H1 (cell line): ENCODE measurements at regions not wholly inside any gene's neighbourhood (a gene's known extent, or its start where the extent isn't known, plus 50 kb on each side); places are given as distances from the start of the nearest gene placed in this dataset.

Experiments
- BCL11A ChIP-seq, 2 experiments: IDR thresholded peaks; one replicate each; pipeline ENCODE4 v1.6.1; 2011; ENCODE audit warnings: low read depth in 2 of 2, low read length in 2 of 2, mild to moderate bottlenecking in 2 of 2
- CBX8 ChIP-seq: fragments of 300-800, 300-1000 bp; sonication (generic); IDR thresholded peaks from 2 replicates; pipeline ENCODE4 v1.7.1; 2016; ENCODE audit warnings: low read depth, low read length, borderline replicate concordance
- HDAC6 ChIP-seq: IDR thresholded peaks from one replicate; pipeline ENCODE4 v1.7.1; 2012; ENCODE audit warnings: low read depth, mild to moderate bottlenecking, inconsistent platforms, low read length, moderate library complexity
- KDM5A ChIP-seq: fragments of 200-600 bp; IDR thresholded peaks from 2 replicates; pipeline ENCODE4 v1.7.1; 2012; ENCODE audit warnings: mild to moderate bottlenecking, low read length, inconsistent platforms, mixed read lengths
- RAD21 ChIP-seq, 2 experiments: IDR thresholded peaks in 1 of 2; conservative IDR thresholded peaks in 1 of 2; 2 replicates each; pipeline ENCODE4 v1.6.1; 2011; ENCODE audit warnings: low read depth in 2 of 2, low read length in 2 of 2, improper control_type of control experiment in 1 of 2, inconsistent platforms in 1 of 2, mild to moderate bottlenecking in 1 of 2, moderate library complexity in 1 of 2
- RFX5 ChIP-seq: IDR thresholded peaks from 2 replicates; pipeline ENCODE4 v1.6.1; 2011; ENCODE audit warnings: low read depth, low read length, improper control_type of control experiment, borderline replicate concordance
- TBP ChIP-seq: IDR thresholded peaks from 2 replicates; pipeline ENCODE4 v1.6.1; 2011; ENCODE audit warnings: low read depth, low read length, improper control_type of control experiment
- TF ChIP-seq, protein P1 (sequence below): fragments of 300-600 bp; sonication (generic); IDR thresholded peaks from 2 replicates; pipeline ENCODE4 v1.7.1; 2012; ENCODE audit warnings: low read length, moderate library complexity, mild to moderate bottlenecking, inconsistent platforms; ENCODE audit not compliant: insufficient replicate concordance
- TF ChIP-seq, protein P2 (sequence below), 3 experiments: IDR thresholded peaks; 1 replicate in 2 of 3; 2 replicates in 1 of 3; pipeline versions ENCODE4 v1.5.1 to v1.6.1; 2011; ENCODE audit warnings: low read length in 3 of 3, mild to moderate bottlenecking in 3 of 3, inconsistent platforms in 2 of 3, low read depth in 1 of 3, moderate library complexity in 1 of 3; ENCODE audit not compliant: insufficient read depth in 1 of 3; ENCODE audit errors: control extremely low read depth in 1 of 3

GRCh38 chr18:3389977-3390376 lies 60.0 kb upstream of the TGIF1 start (continued):
- TF ChIP-seq, protein P1, sequence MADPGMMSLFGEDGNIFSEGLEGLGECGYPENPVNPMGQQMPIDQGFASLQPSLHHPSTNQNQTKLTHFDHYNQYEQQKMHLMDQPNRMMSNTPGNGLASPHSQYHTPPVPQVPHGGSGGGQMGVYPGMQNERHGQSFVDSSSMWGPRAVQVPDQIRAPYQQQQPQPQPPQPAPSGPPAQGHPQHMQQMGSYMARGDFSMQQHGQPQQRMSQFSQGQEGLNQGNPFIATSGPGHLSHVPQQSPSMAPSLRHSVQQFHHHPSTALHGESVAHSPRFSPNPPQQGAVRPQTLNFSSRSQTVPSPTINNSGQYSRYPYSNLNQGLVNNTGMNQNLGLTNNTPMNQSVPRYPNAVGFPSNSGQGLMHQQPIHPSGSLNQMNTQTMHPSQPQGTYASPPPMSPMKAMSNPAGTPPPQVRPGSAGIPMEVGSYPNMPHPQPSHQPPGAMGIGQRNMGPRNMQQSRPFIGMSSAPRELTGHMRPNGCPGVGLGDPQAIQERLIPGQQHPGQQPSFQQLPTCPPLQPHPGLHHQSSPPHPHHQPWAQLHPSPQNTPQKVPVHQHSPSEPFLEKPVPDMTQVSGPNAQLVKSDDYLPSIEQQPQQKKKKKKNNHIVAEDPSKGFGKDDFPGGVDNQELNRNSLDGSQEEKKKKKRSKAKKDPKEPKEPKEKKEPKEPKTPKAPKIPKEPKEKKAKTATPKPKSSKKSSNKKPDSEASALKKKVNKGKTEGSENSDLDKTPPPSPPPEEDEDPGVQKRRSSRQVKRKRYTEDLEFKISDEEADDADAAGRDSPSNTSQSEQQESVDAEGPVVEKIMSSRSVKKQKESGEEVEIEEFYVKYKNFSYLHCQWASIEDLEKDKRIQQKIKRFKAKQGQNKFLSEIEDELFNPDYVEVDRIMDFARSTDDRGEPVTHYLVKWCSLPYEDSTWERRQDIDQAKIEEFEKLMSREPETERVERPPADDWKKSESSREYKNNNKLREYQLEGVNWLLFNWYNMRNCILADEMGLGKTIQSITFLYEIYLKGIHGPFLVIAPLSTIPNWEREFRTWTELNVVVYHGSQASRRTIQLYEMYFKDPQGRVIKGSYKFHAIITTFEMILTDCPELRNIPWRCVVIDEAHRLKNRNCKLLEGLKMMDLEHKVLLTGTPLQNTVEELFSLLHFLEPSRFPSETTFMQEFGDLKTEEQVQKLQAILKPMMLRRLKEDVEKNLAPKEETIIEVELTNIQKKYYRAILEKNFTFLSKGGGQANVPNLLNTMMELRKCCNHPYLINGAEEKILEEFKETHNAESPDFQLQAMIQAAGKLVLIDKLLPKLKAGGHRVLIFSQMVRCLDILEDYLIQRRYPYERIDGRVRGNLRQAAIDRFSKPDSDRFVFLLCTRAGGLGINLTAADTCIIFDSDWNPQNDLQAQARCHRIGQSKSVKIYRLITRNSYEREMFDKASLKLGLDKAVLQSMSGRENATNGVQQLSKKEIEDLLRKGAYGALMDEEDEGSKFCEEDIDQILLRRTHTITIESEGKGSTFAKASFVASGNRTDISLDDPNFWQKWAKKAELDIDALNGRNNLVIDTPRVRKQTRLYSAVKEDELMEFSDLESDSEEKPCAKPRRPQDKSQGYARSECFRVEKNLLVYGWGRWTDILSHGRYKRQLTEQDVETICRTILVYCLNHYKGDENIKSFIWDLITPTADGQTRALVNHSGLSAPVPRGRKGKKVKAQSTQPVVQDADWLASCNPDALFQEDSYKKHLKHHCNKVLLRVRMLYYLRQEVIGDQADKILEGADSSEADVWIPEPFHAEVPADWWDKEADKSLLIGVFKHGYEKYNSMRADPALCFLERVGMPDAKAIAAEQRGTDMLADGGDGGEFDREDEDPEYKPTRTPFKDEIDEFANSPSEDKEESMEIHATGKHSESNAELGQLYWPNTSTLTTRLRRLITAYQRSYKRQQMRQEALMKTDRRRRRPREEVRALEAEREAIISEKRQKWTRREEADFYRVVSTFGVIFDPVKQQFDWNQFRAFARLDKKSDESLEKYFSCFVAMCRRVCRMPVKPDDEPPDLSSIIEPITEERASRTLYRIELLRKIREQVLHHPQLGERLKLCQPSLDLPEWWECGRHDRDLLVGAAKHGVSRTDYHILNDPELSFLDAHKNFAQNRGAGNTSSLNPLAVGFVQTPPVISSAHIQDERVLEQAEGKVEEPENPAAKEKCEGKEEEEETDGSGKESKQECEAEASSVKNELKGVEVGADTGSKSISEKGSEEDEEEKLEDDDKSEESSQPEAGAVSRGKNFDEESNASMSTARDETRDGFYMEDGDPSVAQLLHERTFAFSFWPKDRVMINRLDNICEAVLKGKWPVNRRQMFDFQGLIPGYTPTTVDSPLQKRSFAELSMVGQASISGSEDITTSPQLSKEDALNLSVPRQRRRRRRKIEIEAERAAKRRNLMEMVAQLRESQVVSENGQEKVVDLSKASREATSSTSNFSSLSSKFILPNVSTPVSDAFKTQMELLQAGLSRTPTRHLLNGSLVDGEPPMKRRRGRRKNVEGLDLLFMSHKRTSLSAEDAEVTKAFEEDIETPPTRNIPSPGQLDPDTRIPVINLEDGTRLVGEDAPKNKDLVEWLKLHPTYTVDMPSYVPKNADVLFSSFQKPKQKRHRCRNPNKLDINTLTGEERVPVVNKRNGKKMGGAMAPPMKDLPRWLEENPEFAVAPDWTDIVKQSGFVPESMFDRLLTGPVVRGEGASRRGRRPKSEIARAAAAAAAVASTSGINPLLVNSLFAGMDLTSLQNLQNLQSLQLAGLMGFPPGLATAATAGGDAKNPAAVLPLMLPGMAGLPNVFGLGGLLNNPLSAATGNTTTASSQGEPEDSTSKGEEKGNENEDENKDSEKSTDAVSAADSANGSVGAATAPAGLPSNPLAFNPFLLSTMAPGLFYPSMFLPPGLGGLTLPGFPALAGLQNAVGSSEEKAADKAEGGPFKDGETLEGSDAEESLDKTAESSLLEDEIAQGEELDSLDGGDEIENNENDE, result no peak
- TF ChIP-seq KDM5A (no peak), HDAC6 (no peak), BCL11A (IDR thresholded peaks at IDR 0.05; ENCODE audit: low read depth in 2 of 2, low read length in 2 of 2) (no peak), CBX8 (no peak), TBP (no peak), RAD21 (IDR thresholded peaks at IDR 0.05 in 1 of 2, conservative IDR thresholded peaks at IDR 0.05 in 1 of 2; ENCODE audit: low read depth in 2 of 2, low read length in 2 of 2) (no peak), RFX5 (no peak)
- TF ChIP-seq, protein P2, sequence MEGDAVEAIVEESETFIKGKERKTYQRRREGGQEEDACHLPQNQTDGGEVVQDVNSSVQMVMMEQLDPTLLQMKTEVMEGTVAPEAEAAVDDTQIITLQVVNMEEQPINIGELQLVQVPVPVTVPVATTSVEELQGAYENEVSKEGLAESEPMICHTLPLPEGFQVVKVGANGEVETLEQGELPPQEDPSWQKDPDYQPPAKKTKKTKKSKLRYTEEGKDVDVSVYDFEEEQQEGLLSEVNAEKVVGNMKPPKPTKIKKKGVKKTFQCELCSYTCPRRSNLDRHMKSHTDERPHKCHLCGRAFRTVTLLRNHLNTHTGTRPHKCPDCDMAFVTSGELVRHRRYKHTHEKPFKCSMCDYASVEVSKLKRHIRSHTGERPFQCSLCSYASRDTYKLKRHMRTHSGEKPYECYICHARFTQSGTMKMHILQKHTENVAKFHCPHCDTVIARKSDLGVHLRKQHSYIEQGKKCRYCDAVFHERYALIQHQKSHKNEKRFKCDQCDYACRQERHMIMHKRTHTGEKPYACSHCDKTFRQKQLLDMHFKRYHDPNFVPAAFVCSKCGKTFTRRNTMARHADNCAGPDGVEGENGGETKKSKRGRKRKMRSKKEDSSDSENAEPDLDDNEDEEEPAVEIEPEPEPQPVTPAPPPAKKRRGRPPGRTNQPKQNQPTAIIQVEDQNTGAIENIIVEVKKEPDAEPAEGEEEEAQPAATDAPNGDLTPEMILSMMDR (IDR thresholded peaks at IDR 0.05; ENCODE audit: control extremely low read depth in 1 of 3, insufficient read depth in 1 of 3, low read depth in 1 of 3, low read length in 3 of 3), result no peak
